COR-L47 (cell line): ENCODE measurements at regions not wholly inside any gene's neighbourhood (a gene's known extent, or its start where the extent isn't known, plus 50 kb on each side); places are given as distances from the start of the nearest gene placed in this dataset.

Experiments
- DNase-seq: peaks from one replicate; lab custom pipeline; 2025; lab: John Stamatoyannopoulos, UW

DNA sequence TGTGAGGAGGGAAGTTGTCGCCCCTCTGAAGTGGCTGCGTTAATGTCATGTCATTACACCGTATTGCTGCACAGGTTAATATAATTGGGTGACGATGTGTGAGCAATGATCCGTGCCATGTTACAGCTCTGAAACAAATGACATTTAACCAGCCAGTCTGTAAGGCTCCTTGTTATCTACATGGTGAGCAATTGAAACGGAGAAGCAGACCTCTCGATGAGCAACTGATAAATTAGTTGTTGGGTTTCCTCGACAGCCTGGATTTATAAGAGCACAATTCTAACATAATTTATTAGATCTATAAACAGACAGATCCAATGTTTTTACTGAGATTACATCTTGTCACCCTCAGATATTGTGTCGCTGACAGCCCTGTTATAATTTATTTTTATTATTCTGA, 49.9 kb upstream of the MAFB start:
- DNase-seq = no peak

DNA sequence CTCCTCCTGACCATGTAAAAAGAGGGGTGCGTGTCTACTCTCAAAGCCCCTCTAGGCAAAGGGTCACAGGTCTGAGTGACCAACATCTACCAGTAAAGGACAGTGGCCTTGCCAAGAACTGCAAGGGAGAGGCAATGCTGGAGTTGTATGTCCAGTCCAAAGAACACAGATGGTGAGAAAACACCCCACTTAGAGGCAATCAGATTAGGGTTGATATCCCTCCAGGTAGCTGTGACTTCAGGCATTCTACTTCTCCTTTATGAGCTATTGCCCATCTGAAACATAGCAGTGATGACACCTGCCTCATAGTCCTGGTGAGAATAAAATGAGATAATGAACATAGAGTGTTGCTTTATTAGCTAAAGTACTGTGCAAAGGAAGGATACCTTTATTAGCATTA, 50.8 kb upstream of the MAFB start:
- no peak for DNase-seq

DNA sequence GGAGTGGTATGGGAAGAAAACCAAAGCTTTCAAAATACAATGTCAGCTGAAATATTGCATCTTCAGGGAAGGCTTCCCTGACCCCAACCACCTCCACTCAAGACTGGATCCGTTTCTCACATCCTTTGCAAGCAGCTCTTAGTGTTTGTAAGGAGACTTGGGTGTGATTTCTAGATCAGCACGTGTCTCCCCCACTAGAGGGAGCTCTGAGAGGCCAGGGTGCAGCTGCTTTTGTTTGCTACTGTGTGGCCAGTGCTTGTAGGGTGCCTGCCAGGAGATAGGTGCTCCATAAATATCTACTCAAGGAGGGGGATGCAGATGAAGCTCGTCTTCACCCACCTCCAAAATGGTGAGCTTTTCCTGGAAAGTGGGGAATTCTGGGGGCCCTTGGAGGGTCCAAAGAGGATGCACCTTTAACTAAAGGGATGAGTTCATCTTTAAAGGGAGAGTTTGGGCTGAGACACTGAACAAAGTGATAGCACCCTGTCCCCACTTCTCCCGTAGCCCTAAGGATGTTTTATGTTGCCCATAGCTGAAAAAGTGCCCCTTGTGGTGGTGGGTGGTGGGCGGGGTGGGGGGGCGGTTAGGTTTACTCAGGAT, 52.6 kb upstream of the MAFB start:
- peak; percentile 46 for DNase-seq

- no peak for DNase-seq
Observed at GRCh38 chr20:40743141-40743775, 54.2 kb upstream of the MAFB start.

- DNase-seq = no peak
Observed at GRCh38 chr20:40744072-40744817, 55.2 kb upstream of the MAFB start.

DNA sequence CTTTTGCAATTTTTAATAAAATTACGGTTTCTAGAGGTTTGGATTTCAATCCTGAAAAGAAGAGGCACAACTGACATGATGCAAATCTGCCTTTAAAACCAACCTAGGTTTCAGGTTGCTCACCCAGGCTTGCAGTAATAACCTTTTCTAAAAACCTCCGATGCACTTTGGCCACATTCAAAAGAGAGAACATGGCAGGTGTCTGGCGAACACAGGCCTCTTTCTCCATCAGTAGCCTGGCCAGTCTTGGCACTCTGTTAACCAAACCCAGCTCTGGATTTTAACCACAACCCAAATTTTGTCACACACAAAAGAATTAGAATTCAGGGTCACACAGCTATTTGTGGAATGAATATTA, 55.8 kb upstream of the MAFB start:
- DNase-seq = no peak

DNA sequence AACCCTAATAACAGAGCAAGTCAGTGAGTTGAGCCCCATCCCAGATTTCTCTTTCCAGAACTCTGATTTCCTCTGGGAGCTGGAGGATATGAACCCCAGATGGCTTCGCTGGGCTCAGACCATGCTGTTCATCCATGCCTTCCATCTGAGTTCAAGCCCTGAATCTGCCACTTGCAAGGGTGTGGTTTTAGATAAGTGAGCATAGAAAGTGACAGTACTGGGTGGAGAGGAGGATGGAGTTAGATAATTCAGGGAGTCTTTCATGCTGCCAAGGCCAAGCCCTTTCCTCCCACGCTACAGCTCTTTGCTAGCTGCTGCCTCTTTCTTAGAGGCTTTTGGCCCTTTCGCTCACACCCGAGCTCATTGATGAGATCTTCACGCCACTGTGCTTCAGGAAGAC, 57.2 kb upstream of the MAFB start:
- no peak for DNase-seq

GRCh38 chr20:40748182-40748581, 59.1 kb upstream of the MAFB start:
- no peak for DNase-seq

GRCh38 chr20:40749985-40750506, 61.0 kb upstream of the MAFB start:
- DNase-seq = no peak

- DNase-seq = no peak
Observed at GRCh38 chr20:40750541-40751035, 61.6 kb upstream of the MAFB start.

DNA sequence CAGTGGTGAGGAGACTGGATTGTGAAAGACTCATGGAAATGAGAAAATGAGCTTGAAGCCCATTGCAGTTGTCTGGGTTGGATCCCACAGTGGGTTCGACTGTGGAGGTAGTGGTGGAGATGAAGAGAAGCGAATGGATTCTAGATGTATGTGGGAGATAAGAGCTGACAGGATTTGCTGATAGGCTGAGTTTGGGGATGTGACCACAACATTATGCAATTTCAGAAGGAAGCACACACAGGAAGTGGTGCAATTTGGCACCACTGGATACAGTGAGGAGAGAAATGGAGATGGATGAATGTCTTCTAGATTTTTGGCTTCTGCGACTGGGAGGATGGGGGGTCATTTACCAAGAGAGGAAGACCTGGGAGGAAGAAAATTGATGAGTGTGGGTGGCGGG, 64.4 kb upstream of the MAFB start:
- DNase-seq = no peak

DNA sequence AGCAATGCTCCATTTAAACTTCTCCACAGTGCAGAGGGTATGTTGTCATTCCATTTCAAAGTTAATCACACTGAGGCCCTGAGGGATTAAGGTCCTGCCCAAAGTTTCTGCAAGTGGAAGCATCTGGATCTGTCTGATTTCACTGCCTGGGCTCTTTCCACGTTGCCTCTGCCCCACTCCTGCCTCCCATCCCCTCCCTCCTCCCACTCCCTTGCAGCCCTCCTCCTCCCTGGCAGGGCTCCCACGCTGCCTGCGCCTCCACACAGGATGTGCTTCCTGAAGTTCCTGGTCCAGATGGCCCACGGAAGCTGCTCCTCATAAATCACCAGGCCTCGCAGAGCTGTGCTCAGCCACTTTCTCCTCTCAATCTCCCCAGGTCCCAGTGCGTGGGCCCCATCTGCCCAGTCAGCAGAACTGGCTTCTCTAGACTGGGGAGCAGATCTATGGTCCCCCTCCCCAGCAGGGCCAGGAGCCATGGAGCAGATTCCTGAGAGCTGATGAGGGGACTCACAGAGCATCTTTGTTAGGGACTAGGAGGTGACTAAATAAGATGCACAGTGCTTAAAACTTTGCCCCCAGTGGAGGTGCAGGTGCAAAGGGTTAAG, 65.4 kb upstream of the MAFB start:
- no peak for DNase-seq

GRCh38 chr20:40757087-40757486, 68.1 kb upstream of the MAFB start:
- no peak for DNase-seq

- no peak for DNase-seq
Observed at GRCh38 chr20:40758790-40759189, 69.8 kb upstream of the MAFB start.

DNA sequence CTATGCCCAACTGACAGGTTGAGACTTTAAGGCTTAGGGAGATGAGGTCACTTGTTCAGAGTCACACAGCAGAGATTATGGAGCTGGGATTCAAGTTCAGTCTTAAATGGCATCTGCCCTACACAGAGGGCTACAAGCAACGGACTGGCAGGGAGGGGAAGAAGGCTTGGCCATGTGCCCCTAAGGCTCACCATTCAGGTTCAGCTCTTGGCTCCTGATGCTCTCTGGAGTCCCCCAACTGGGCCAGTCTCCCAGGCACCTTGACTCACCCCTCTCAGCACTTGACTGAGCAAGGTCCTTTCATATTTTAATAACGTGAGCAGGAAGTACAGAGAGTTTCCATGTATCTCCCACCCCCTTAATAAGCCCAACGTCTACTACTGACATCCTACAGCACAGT, 71.4 kb upstream of the MAFB start:
- no peak for DNase-seq

GRCh38 chr20:40763646-40764295, 74.7 kb upstream of the MAFB start:
- DNase-seq = no peak

DNA sequence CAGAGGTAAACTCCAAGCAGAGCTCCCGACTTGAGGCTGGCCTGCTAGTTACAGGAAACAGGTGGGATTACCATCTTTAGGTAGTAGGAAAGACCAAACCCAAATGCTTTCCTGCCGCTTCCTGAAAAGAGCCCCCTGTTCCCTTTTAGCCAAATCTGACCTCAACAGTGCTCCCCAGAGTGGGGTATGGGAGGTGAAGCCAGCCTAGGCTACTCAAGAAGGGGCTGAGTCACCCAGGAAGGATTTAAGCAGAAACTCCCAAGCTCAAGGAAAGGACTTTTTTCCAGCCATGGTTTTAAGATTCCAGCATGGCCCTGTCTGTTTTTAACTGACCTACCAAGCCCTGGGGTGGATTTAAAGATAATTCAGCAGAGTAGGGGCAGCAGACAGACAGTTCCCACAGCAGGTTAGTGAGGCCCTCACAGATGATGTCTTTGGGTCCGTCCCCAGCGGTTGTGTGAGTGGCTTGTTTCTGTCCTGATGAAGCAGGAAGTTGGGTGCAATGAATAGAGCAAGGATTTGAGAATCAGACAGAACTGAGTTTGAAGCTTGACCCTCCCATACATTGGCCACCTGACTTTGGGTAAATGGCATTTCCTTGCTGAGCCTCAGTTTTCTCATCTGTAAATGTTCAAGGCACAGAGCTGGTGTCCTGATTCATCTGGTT, 76.9 kb upstream of the MAFB start:
- no peak for DNase-seq

GRCh38 chr20:40766790-40767614, 78.0 kb upstream of the MAFB start:
- DNase-seq = no peak

DNA sequence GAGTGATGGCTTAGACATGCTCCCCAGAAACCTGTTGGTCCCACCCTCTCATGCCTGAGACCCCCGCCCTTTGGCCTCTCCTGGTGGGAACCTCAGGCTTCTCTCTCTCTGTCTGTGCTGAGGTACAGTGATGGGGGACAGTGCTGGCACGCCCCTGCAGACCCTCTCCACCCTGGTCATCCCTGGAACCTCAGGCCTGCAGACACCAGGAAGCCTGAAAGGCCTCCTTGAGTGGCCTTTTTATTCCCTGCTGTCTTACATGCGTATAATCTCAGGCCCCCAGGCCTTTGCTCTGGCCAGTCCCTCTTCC, 78.5 kb upstream of the MAFB start:
- no peak for DNase-seq

DNA sequence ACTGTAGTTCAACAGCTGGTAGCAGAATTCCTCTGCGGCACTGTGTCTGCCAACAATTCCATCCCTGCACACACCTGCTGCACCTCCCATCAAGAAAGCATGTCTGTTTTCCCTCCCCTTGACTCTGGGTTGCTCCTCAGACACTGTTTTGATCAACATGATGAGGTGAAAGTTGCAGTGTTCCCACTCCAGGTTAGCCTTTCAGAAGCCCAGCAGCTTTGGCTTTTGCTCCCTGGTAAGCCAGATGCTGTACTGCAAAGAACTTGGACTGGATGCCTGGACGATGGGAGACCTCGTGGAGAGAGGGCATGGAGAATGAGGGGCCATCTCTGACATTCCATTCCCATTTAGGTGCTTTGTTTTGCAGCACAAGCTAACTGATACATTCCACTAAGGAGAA, 79.1 kb upstream of the MAFB start:
- DNase-seq = no peak

DNA sequence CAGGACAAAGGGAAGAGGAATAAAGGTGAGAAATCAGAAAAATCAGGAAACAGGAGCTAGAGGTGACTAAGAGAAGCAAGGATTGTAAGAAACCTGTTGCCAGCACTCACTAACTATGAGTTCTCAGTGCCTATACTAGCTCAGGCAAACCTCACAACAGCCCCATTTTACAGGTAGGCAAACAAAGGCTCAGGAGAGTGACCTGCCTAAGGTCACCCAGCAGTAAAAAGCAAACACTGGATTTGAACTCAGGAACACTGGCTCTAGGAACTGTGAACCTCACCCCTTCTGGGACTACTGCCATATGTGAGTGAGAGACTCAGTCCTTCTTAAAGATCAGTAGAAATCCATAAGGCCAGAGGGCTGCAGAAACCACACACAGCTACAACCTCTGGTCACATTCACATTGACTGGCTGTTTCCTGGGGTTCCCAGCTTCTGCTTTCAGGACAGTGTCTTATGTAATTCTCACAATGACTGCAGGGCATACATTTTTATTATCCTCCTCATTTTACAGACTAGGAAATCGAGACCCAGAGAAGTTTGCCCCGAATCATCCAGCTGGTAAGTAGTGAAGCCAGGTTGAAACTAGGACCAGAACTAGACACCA, 80.7 kb upstream of the MAFB start:
- no peak for DNase-seq
